ENCODE measurements at regions not wholly inside any gene's neighbourhood (a gene's known extent, or its start where the extent isn't known, plus 50 kb on each side); places are given as distances from the start of the nearest gene placed in this dataset.
"Not testable (repeated sequence)": the region's sequence is repeated elsewhere in the genome, so short reads cannot be mapped to it uniquely, and the experiment has no call there.

DNA sequence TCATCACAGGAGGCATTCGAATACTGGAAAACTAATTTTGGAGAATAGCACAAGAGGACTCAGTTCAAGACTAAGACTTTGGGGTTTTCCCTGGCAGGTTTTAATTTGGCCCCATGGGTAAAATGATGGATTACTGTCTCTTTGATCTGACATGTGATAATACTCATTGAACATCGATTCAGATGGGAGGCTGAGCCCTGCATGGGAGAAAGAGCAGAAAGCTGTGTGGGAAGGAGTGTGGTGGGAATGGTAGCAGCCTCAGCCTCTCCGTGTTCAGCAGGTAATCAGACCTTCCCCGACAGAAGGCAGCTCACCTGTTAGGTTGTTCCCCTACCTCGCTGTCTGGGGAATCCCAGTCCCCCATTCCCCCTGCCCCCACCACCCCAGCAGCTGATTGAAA, 124.7 kb upstream of the TNRC6C start:
- DNase-seq (ENCODE audit: extremely low read depth in 1 of 11, low read depth in 9 of 11, low spot score in 4 of 11): no peak

GRCh38 chr17:77834170-77835115, 124.1 kb upstream of the TNRC6C start:
- DNase-seq (ENCODE audit: extremely low read depth in 1 of 11, low read depth in 9 of 11, low spot score in 4 of 11): no peak

- DNase-seq (ENCODE audit: extremely low read depth in 1 of 11, low read depth in 9 of 11, low spot score in 4 of 11): no peak
Measured at GRCh38 chr17:77836557-77837041, 121.9 kb upstream of the TNRC6C start.

- DNase-seq (ENCODE audit: extremely low read depth in 1 of 11, low read depth in 9 of 11, low spot score in 4 of 11): not testable (repeated sequence)
Measured at GRCh38 chr17:77837072-77837471, 121.4 kb upstream of the TNRC6C start.

- DNase-seq (ENCODE audit: extremely low read depth in 1 of 11, low read depth in 9 of 11, low spot score in 4 of 11): no peak
Measured at GRCh38 chr17:77837917-77838316, 120.6 kb upstream of the TNRC6C start.

- no peak for DNase-seq (ENCODE audit: extremely low read depth in 1 of 11, low read depth in 9 of 11, low spot score in 4 of 11)
Measured at GRCh38 chr17:77838748-77839697, 119.5 kb upstream of the TNRC6C start.

DNA sequence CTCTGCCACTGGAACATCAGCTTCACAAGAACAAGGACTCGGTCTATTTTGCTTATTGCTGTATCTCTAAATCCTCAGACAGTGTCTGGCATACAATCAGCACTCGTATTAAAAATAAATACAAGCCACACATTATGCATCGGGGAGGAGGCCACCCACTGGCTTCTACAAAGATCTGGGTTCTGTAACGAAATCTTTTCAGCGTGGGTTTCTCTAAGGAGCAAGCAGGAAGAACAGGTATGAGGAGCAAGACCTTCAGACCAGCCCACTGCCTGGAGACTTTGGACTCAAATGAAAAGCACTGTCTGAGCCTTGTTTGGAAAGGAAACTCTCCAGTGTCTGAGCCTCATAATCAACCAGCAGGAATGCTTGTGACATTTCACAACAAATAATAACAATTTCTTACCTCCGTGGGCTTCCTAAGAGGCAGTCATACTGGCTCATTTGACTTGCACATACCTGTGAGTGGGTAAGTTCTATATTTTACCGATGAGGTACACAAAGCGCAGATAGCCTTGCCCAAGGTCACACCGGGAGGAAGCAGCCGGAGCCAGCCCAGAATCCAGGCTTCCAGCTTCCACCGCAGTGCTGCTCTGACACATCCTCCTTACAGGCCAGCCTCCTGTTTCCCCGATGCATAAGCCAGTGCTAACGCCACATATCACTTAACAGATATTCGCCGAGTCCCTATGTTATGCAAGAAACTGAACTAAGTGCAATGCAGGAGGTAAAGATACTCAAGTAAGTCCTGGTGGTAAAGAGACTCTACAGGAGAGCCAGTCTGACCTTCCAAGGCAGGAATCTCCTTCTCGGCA, 118.6 kb upstream of the TNRC6C start:
- DNase-seq (ENCODE audit: extremely low read depth in 1 of 11, low read depth in 9 of 11, low spot score in 4 of 11): no peak

GRCh38 chr17:77840513-77841165, 117.9 kb upstream of the TNRC6C start:
- DNase-seq (ENCODE audit: extremely low read depth in 1 of 11, low read depth in 9 of 11, low spot score in 4 of 11): no peak

GRCh38 chr17:77841742-77842527, 116.6 kb upstream of the TNRC6C start:
- no peak for DNase-seq (ENCODE audit: extremely low read depth in 1 of 11, low read depth in 9 of 11, low spot score in 4 of 11)

GRCh38 chr17:77842528-77843147, 115.9 kb upstream of the TNRC6C start:
- no peak for DNase-seq (ENCODE audit: extremely low read depth in 1 of 11, low read depth in 9 of 11, low spot score in 4 of 11)

GRCh38 chr17:77843255-77843895, 115.1 kb upstream of the TNRC6C start:
- not testable (repeated sequence) for DNase-seq (ENCODE audit: extremely low read depth in 1 of 11, low read depth in 9 of 11, low spot score in 4 of 11)

GRCh38 chr17:77843896-77844295, 114.6 kb upstream of the TNRC6C start:
- DNase-seq (ENCODE audit: extremely low read depth in 1 of 11, low read depth in 9 of 11, low spot score in 4 of 11): no peak

- DNase-seq (ENCODE audit: extremely low read depth in 1 of 11, low read depth in 9 of 11, low spot score in 4 of 11): no peak
Measured at GRCh38 chr17:77844681-77845080, 113.8 kb upstream of the TNRC6C start.

GRCh38 chr17:77845541-77846225, 112.8 kb upstream of the TNRC6C start:
- DNase-seq (ENCODE audit: extremely low read depth in 1 of 11, low read depth in 9 of 11, low spot score in 4 of 11): no peak

GRCh38 chr17:77846531-77847085, 111.9 kb upstream of the TNRC6C start:
- DNase-seq (ENCODE audit: extremely low read depth in 1 of 11, low read depth in 9 of 11, low spot score in 4 of 11): no peak

Data from renal cortex interstitium (tissue), 11 donors.